Left lung (tissue), 4 donors: ENCODE measurements at regions not wholly inside any gene's neighbourhood (a gene's known extent, or its start where the extent isn't known, plus 50 kb on each side); places are given as distances from the start of the nearest gene placed in this dataset.

Source experiments
- ATAC-seq: fragments of 200-7000 bp; cut with Tn5 transposase; one replicate; pipeline ENCODE4 v1.9.1; 2020; ENCODE audit warnings: moderate library complexity
- DNase-seq, 4 donors: peaks; one replicate each; pipeline ENCODE4 v3.0.0-alpha.2; 2013 to 2020
- H3K27ac ChIP-seq, 2 donors: fragments of 200-600 bp; sonication (generic) in 1 of 2; one replicate each; pipeline versions ENCODE4 v1.5.0 to v1.8.0; 2020 to 2021
- H3K27me3 ChIP-seq, 2 donors: fragments of 200-600 bp; sonication (generic) in 1 of 2; one replicate each; pipeline versions ENCODE4 v1.5.0 to v1.8.0; 2020 to 2021
- H3K36me3 ChIP-seq, 2 donors: fragments of 200-600 bp; sonication (generic) in 1 of 2; one replicate each; pipeline versions ENCODE4 v1.5.0 to v1.8.0; 2020 to 2021
- H3K4me1 ChIP-seq, 2 donors: fragments of 200-600 bp; one replicate each; pipeline ENCODE4 v1.8.0; 2021
- H3K4me3 ChIP-seq, 2 donors: fragments of 200-600 bp; sonication (generic) in 1 of 2; one replicate each; pipeline versions ENCODE4 v1.5.0 to v1.8.0; 2020 to 2021; ENCODE audit warnings: mild to moderate bottlenecking in 1 of 2
- H3K9me3 ChIP-seq, 2 donors: fragments of 200-600 bp; sonication (generic) in 1 of 2; one replicate each; pipeline versions ENCODE4 v1.5.0 to v1.8.0; 2020 to 2021
- CTCF ChIP-seq, 2 donors: fragments of 200-600 bp; sonication (generic) in 1 of 2; IDR thresholded peaks; one replicate each; pipeline versions ENCODE4 v1.5.0 to v1.8.0; 2021; ENCODE audit warnings: antibody characterized with exemption in 2 of 2
- intact Hi-C, 2 donors: fragments of 100-400 bp; cut with DNase I; formaldehyde crosslinking; loops; one replicate each; pipeline versions ENCODE4 v1.11.2 to v1.14.2; 2022
- donor health status: DM: no; HTN: yes; CAD: no.
- donor health status: DM: no; HTN: no; CAD: no.

- H3K36me3 ChIP-seq = no peaks in the 10 kb centered on the region
- TF ChIP-seq CTCF (IDR thresholded peaks at IDR 0.05) = no peak
- H3K4me1 ChIP-seq = no peaks in the 10 kb centered on the region
- ATAC-seq (no peak), DNase-seq (no peak)
- H3K9me3 ChIP-seq = no peaks in the 10 kb centered on the region
- H3K4me3 ChIP-seq = no peak overlapping the region
- H3K27ac ChIP-seq = no peak overlapping the region
- intact Hi-C loops = no loop called here
- no peaks in the 10 kb centered on the region for H3K27me3 ChIP-seq
Measured at GRCh38 chr11:115036406-115037180, 358.3 kb downstream of the NXPE2 start.

GRCh38 chr11:115042002-115042401, 363.7 kb downstream of the NXPE2 start:
- no peak overlapping the region for H3K4me3 ChIP-seq
- no peak for TF ChIP-seq CTCF (IDR thresholded peaks at IDR 0.05)
- no peaks in the 10 kb centered on the region for H3K36me3 ChIP-seq
- H3K27me3 ChIP-seq = no peaks in the 10 kb centered on the region
- intact Hi-C loops = no loop called here
- no peak for DNase-seq
- no peaks in the 10 kb centered on the region for H3K4me1 ChIP-seq
- no peak for ATAC-seq
- H3K27ac ChIP-seq = no peak overlapping the region
- no peaks in the 10 kb centered on the region for H3K9me3 ChIP-seq

GRCh38 chr11:115047631-115048030, 369.3 kb downstream of the NXPE2 start:
- Histone ChIP-seq H3K36me3 (no peaks in the 10 kb centered on the region), H3K4me1 (no peaks in the 10 kb centered on the region), H3K27me3 (no peaks in the 10 kb centered on the region), H3K4me3 (no peak overlapping the region), H3K9me3 (no peaks in the 10 kb centered on the region), H3K27ac (no peak overlapping the region)
- no peak for DNase-seq
- intact Hi-C loops = no loop called here
- TF ChIP-seq CTCF (IDR thresholded peaks at IDR 0.05) = no peak
- no peak for ATAC-seq

- ATAC-seq = no peak
Measured at GRCh38 chr11:115049796-115050195, 371.5 kb downstream of the NXPE2 start.

GRCh38 chr11:115050756-115051155, 372.4 kb downstream of the NXPE2 start:
- peaks cover 0 to 2% of the 10 kb centered on the region in 2 donors for H3K9me3 ChIP-seq
- DNase-seq = no peak
- H3K4me3 ChIP-seq = no peak overlapping the region
- H3K27ac ChIP-seq = no peak overlapping the region
- TF ChIP-seq CTCF (IDR thresholded peaks at IDR 0.05) = no peak
- no peak for ATAC-seq
- no peaks in the 10 kb centered on the region for H3K4me1 ChIP-seq
- intact Hi-C loops = no loop called here
- no peaks in the 10 kb centered on the region for H3K36me3 ChIP-seq
- H3K27me3 ChIP-seq = no peaks in the 10 kb centered on the region

More at GRCh38 chr11:115049796-115050195, 371.5 kb downstream of the NXPE2 start:
- Histone ChIP-seq H3K27me3 (no peaks in the 10 kb centered on the region), H3K27ac (no peak overlapping the region), H3K4me3 (no peak overlapping the region), H3K4me1 (no peaks in the 10 kb centered on the region), H3K36me3 (no peaks in the 10 kb centered on the region), H3K9me3 (no peaks in the 10 kb centered on the region)
- no peak for TF ChIP-seq CTCF (IDR thresholded peaks at IDR 0.05)
- DNase-seq = no peak
- intact Hi-C loops = no loop called here
